GM19438 (cell line): ENCODE measurements at regions not wholly inside any gene's neighbourhood (a gene's known extent, or its start where the extent isn't known, plus 50 kb on each side); places are given as distances from the start of the nearest gene placed in this dataset.

Source experiments
- ATAC-seq: cut with Tn5 transposase; IDR thresholded peaks from one replicate; pipeline ENCODE4 v1.9.1; 2021; ENCODE audit warnings: low read depth; ENCODE audit not compliant: unreplicated experiment

DNA sequence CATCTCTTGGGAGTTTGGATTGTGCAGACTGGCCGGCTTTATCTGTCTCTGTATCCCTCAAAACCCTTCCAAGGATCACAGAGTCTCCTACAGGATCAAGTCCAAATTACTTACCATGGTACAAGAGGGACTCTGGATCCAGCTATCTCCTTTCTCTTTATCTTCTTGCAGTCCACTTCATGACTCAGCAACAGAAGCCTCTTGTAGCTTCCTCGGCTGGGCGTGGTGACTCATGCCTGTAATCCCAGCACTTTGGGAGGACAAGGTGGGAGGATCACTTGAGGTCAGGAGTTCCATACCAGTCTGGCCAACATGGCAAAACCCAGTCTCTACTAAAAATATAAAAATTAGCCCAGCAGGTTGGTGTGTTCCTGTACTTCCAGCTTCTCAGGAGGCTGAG, 189.7 kb downstream of the BCAT1 start:
- no peak for ATAC-seq

DNA sequence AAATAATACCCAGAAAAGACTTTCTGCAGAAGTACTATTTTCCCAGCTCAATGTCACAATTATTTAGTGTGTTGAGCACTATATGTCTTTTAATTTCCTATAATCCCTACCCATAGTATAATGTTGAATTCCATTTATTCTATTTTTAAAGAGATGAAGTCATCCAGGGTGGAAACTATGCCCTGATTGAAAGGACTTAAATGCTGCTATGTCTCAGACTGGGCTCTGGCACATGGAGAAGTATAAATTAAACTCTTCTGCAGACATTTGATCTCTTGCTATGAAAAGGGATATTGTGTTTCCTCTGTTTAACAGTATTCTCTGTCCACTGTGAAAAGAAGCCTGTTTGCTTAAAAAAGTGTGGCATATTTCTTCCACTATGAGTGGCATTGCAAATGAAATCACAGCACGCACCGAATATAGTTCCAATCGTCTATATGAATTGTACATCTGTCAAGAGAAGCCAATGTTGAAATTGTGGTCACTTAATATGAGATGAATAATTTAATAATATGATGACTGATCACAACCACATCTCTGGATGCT, 192.3 kb downstream of the BCAT1 start:
- ATAC-seq: no peak

DNA sequence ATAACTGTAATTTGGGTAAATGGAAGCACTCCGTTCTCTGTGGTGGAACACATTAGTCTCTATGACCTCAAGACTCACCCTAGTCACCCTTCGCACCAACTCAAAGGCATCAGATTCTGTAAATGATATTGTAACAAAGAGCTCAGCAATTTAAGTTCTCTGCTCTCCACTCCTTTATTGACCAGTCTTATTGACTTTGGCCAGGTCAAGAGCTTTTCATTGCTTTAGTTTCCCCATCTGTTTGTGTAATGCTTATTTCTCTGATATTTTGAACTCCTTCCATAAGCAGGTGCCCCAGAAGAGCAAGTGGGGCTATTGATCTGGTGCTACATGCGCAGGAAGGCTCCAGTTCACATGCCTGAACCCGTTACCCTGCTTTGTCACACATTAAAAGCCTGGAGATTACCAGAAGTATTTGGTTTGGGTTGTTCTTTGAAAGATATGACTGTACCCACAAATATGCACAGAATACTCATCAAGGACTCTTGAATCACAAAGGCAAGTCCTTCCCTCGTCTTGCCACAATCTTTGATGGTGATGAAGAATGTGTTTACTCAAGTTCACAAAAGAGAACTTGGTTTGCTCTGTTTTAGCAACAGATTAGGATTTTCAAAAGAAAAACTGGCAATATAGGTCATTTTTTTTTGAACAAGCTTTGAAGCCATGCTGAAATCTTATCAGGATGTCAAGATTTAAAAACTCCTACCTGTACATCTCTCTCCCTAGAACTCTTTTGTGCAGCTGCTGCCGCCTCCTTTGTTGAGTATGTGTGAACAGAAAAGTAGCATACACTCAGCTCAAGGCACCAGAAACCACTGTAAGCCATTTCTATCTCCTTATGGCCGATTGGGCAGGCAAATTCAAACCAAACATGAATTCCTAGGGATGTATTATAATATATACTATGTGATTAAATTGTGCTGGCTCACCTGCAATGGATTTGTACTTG, 193.9 kb downstream of the BCAT1 start:
- no peak for ATAC-seq

DNA sequence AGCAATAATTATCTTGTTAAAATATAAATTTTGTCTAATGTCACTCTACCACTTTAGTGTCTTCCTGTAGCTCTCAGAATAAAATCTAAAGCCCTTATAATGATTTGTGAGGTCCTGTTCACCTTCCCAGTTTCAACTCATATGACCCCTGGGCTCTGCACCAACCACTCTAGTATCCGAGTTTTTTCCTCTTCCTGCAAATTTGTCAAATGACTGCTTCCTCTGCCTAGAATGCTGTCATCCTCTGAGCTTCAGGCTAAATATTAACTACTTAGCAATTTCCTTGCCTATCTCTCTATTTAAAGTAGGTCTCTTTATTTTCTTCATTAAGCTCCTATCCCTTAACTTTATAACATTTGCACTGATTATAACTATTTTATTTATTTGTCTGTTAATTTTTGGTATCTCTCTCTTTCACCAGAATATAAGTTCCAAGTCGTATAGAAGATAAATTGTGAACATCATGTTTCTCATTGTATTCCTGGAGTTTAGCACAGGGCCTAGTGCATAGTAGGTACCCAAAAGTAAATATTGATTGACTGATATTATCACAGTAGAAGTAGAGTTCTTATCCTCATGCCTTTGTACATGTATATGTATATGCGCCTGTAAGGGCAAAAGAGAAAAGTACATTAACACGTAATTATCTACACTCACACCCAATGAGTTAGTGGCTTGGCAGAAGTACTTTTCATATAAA, 196.0 kb downstream of the BCAT1 start:
- no peak for ATAC-seq

DNA sequence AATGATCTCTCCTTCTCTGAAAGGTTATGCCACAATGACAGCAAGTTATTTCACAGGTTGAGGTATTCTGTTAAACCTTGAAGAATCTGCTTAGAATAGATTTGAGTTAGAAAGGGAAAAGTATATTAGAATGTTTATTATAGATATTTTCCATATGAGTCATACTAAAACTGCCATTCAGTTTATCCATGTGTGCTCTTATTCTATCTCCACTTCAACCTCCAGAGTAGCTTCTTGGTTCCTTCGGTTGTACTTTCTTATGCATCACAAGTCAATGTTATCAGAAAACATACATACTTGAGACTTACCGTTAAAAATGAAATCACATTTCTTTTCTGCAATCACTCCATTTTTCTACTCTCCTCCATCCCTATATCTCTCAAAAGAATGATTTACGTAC, 197.7 kb downstream of the BCAT1 start:
- ATAC-seq: no peak

DNA sequence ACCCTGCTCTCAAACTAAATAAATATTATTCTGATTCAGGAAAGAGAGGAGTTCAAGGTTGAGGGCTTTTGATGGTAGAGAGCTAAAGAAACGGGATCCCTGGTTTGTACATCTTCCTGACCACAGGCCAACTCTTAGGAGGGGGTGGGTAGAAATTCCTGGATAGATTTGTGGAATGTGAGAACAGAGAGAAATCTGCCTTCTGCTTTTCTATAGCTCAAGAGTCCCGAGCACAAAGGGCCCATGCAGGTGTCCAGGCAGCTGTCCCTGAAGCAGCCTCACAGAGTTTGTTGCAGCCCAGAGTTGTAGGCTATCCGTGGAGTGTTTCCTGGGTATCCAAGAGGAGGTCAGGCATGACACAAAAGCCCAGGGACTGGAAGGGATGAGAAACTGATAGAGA, 198.6 kb downstream of the BCAT1 start:
- ATAC-seq: no peak

DNA sequence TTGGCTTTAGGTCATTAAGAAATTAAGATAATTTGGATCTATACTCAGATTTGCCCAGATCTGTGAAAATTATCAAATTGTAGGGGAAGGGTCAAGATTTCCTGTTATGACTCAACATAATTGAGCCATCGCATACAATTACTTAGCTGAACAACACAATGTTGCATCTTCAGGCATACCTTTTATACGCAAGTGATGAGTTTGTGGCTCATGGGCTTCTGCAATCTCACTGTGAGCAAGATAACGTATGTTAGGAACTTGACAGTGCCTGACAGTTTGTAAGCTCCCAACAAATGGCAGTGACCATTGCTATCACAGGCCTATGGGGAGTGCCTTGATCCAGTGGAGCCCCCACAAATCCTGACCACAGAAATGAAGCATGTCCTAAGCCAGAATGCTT, 199.7 kb downstream of the BCAT1 start:
- ATAC-seq: no peak

DNA sequence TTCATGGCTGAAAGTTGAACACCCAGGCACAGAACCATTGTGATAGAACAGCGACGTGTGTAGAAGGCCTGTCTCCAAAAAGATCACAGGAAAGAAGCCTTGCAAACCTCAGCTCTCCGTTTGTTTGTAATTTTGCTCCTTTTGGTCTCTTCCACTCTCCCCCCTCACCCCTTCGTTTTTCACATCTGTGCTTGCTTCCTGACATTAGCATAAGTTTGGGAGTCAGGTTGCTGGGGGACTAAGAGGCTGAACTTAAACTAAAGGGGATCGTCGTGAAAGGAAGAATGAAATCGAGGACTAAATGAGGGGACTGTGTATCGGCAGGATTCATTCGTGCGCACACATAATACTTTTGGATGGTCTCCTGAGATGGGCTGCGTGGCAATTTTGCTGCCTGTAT, 200.6 kb downstream of the BCAT1 start:
- no peak for ATAC-seq

DNA sequence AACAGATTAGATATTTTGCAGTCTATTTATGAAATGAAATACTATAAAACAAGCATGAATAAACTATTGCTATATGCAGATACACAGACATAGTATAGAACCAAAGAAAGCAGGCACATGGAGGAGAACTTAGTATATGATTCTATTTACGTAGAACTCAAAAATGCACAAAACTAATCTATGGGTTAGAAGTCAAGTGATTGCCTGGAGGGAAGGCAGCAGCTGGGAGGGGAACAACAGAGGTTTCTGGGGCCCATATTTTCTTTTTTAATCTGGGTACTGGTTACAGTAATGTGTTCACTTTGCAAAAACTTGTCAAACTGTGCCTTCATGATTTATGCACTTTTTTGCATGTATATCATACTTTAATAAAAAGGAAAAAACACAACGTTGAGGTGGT, 202.0 kb downstream of the BCAT1 start:
- no peak for ATAC-seq

DNA sequence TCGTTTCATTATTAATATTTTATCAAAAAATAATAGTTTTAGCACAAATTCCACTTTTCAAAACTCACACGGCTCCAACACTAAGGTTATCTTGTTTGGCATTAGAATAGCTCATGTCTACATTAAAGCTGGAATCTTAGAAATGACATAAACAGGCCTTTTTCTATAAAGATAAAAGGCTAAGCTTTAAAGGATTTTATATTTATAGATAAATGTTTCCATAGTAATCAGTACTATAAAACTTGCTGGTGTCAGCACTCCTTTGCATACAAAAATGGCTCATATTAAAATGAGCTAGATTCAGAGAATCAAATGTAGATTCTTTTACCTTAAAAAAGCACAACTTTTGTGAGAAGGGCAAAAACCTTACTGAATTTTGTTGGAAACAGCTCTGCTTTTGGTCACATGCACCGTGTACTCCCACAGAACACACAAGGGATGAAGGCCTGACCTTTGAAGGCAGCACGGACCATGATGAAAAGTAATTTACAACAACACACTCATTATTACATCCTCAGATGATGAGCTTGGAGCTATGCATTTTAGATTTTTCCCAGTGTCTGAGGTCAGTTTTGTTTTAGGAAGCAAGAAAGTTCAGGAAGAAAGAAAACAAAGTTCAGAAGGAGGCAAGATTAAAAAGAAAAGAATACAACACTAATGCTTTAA, 202.8 kb downstream of the BCAT1 start:
- no peak for ATAC-seq

DNA sequence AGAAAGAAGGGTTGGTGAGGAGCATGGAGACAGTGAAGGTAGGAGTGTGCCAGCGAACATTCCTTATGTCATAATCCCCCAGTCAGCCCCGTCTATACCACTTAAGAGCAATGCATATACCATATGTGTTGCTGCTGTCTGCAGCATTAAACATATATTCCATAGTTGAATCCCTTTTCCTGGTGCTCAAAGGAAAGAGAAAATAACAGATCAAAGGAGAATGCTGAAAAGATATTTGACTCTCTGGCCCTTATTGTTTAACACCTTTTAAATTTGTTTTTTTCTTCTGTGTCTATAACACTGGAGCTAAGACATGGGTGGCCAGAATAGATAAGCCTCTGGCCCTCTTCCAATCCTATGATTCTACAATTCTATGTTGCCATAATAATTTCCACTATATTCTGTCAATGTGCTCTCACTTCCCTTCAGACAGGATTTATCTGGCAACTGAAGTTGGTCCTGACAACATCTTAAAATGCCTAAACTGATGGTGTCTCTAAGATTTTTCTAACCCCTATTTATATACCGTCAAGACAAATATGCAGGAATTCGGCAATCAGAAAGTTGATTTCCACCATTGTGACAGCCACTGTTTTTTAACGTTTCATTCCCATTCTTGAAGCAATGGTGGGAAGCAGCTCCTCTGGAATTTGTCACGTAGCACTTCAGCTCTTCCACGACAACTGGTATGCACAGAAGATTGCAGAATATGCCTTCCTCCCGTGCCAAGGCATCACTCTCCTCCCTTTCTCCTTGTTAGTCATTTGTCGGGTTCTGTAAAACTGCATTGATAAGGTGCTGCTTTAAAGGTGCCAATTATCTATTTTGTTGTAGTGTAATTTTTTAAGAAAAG, 204.7 kb downstream of the BCAT1 start:
- ATAC-seq: no peak

DNA sequence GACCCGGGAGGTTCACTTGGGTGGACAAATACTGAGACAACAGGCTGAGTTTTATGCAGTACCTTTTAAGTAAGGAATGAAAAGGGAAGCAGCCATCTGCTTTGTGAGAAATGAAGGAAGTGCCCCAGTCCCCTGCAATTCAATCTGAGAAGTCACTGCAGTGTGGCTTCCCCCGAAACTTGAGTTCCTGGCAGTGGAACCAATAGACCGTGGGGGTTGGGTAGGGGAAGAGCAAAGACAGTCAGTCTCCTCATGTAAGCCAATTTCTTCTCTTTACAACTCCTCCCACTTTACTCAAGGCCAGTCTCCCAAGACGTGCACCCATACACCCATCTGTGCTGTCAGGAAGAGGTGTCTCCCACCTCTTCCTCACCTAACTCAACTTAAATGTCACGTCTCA, 206.5 kb downstream of the BCAT1 start:
- peak; percentile 77 for ATAC-seq

DNA sequence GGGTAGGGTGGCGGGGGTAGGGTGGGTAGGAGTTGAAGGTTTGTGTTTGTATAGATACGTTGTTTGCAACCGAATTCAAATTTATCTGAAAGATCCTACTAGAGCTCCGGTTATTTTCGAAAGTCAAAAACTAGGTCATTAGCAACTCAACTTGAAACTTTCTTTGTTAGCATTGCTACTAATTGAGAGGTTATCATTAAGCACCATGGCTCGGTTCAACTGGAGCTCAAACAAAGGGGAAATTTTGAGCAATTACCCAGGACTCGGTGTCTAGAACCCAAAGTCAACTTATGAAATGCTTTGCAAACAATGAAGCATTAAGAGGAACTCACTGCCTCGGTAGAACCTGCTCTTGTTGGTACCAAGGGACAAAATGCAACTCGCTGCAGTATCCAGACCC, 207.7 kb downstream of the BCAT1 start:
- ATAC-seq: no peak

DNA sequence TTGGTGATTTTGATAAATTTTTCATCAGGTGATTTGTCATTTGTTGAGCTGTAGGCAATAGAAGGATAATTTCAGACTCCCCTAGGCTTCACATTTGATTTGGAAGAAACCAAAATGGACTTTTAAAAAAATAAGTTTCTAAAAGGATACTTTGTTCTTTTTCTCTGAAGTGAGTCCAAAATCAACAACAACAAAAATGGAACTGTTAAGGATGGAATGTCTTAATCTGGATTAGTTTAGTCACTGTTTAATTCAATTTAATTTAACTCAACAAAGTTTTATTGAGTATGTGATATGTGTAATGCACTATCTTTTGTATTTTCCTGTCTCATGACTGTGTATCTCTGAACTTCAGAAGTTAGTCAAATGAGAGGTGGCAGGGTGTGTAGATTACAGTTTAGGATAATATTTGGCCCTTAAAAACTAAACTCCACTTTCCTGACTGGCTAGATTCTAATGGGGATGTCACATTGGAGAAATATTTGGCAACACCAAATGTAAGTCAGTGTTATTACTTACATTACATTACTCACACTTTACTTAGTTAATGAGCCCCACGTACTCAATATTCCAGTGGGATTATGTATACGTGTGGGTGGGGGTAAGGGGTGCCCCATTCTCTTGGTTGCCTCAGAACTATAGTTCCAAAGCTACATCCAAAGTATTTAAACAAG, 209.7 kb downstream of the BCAT1 start:
- no peak for ATAC-seq

DNA sequence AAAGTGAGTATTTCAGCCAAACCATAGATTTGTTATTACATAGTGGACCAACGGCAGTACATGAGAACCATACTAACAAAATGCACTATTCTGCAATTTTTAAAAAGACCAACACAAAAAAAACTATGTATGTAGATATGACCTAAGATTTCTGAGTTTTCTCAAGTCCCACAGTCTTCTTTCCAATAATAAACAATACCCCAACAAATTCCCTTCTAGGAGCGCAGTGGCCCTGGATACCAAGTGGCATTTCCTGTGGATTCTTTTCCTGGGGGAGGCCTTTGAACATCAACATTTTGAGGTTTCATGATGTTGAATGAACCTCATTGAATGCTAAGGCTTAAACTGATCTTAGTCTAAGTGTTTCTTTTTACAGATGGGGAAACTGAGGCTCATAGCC, 210.5 kb downstream of the BCAT1 start:
- no peak for ATAC-seq

DNA sequence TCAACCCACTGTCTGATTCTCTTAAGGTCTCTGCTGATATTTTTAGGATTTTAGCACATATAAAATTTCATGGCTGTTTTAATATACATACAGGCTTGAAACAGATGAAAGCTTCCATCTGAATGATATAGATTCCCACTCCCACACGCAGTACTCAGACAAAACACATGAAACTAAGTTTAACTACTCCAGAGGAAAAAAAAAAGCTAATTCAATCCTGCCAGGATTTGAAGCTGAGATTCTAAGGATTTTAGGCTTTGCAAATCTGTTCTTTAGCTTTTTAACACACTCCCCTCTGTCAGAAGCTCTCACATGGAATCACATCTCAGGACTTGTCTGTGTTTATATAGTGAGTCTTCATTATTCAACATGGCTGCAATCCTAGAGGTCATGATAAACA, 217.3 kb downstream of the BCAT1 start:
- ATAC-seq: no peak

DNA sequence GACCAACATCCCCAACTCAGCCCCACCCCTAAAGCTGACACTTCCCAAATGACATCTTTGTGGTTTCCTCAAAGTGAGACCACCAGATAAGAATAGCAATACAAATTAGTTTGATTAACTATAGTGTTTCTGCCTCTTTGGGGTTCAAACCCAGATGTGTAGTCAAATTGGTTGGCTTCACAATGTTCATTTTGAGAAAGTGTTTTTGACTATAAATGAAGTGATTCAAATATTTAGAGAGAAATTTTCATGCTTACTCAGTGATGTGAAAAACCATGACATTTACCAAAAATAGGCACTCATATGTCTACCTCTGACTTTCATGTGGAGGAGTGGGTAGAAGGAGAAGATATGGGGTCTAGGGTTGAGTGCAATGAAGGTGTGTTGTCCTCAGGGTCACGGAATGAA, 218.4 kb downstream of the BCAT1 start:
- ATAC-seq: no peak

DNA sequence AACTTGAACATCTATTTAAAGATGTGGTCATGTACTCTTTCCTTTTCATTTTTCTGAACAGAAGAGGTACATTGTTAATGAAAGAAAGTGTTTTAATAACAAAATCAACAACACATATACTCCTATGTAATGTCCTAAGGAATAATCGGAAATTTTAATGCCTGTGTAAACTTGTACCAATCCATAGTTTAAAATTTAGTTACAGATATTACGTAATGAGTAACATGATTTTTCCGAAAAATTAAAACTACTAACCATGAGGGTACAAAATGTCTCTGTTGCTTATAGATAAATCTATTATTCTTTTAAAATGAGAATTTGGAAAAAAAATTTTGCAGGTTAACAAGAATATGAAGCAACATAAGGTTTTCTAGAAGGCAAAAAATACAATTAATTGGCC, 220.1 kb downstream of the BCAT1 start:
- ATAC-seq: no peak

DNA sequence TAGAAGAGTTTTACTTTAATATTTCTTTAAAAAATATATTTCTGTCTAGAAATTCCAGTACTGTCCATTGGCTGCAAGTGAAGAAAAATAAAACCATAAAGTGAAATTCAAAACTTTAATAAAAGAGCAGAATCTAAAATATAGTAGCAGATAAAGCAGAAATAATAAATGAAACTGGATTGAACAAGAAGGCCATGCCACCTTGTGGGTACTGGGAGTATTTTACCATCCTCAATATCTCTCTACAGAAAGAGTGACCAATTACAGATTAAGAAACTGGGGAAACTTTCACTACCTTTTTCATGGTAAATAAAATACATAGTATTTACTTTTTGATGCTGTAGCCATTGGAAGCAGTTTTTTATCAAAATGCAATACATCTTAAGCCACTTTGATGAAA, 220.5 kb downstream of the BCAT1 start:
- no peak for ATAC-seq

DNA sequence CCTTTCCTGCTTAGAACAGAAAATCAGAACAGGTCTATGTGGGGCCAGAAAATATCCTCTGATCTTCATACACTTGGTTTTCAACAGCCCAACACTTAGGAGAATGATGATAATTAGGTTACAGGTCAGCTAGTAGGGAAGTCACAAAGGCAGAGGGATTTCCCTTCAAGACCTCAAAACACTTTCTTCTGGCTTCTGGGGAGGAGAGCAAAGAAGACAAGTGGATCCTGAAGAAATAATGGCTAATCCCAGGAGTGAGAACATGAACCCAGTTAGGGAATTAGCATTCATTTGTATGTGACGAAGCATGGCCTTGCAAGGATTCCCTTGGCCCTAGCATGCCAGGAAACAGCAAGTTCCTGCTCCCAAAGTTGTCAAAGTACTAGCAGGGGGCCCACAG, 223.3 kb downstream of the BCAT1 start:
- ATAC-seq: no peak
